GM10248 (cell line): ENCODE measurements at regions not wholly inside any gene's neighbourhood (a gene's known extent, or its start where the extent isn't known, plus 50 kb on each side); places are given as distances from the start of the nearest gene placed in this dataset.

Source experiments
- CTCF ChIA-PET: fragments of 300-600 bp; sonication (Branson Sonifier 250); formaldehyde crosslinking; extraction: SDS; loops from one replicate; lab custom pipeline; 2021; ENCODE audit warnings: antibody characterized with exemption; lab: Yijun Ruan, JAX
- POLR2A ChIA-PET: fragments of 350-650 bp; sonication (Branson Sonifier 250); formaldehyde crosslinking; extraction: SDS; loops from one replicate; lab custom pipeline; 2020; ENCODE audit warnings: antibody characterized with exemption; lab: Yijun Ruan, JAX
- DNase-seq: peaks from one replicate; pipeline ENCODE4 v3.0.0; 2012; ENCODE audit errors: extremely low spot score
- TF ChIP-seq, protein P1 (sequence below): IDR thresholded peaks from 2 replicates; pipeline ENCODE4 v1.5.1; 2012; ENCODE audit warnings: mild to moderate bottlenecking, low read depth; ENCODE audit errors: extremely low read depth, missing control alignments, control extremely low read depth

GRCh38 chr14:25520821-25521220 lies 470.9 kb upstream of the STXBP6 start:
- ChIA-PET POLR2A (no interaction called here), CTCF (no interaction called here)
- no peak for DNase-seq
- TF ChIP-seq, protein P1, sequence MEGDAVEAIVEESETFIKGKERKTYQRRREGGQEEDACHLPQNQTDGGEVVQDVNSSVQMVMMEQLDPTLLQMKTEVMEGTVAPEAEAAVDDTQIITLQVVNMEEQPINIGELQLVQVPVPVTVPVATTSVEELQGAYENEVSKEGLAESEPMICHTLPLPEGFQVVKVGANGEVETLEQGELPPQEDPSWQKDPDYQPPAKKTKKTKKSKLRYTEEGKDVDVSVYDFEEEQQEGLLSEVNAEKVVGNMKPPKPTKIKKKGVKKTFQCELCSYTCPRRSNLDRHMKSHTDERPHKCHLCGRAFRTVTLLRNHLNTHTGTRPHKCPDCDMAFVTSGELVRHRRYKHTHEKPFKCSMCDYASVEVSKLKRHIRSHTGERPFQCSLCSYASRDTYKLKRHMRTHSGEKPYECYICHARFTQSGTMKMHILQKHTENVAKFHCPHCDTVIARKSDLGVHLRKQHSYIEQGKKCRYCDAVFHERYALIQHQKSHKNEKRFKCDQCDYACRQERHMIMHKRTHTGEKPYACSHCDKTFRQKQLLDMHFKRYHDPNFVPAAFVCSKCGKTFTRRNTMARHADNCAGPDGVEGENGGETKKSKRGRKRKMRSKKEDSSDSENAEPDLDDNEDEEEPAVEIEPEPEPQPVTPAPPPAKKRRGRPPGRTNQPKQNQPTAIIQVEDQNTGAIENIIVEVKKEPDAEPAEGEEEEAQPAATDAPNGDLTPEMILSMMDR: no peak

- TF ChIP-seq, protein P1: no peak
- DNase-seq: no peak
Measured at GRCh38 chr14:25518364-25518763, 468.4 kb upstream of the STXBP6 start.

GRCh38 chr14:25516838-25517237 lies 466.9 kb upstream of the STXBP6 start:
- CTCF ChIA-PET: no interaction called here
- POLR2A ChIA-PET: no interaction called here
- TF ChIP-seq, protein P1: no peak
- DNase-seq: no peak

More at GRCh38 chr14:25518364-25518763, 468.4 kb upstream of the STXBP6 start:
- ChIA-PET POLR2A (no interaction called here), CTCF (no interaction called here)

DNA sequence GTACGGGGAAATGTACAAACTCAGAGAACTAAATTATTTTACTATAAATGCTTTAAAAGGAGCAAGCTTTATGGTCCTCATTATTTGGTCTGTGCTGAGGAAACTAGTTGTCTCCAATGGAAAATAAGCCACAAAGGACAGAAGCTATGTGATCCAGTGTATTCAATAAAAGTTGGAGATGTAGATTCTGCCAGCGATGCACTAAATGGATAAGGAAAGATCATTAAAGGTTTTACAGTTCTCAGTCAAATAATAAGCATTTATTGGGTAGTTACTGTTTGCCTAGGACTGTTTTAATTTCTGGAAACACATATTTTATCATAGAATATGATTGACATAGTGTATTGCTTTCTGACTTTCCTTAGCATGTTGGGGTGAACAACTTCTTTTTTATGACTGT lies 458.9 kb upstream of the STXBP6 start:
- DNase-seq: no peak
- POLR2A ChIA-PET: no interaction called here
- TF ChIP-seq, protein P1: no peak

GRCh38 chr14:25501749-25502148 lies 451.8 kb upstream of the STXBP6 start:
- no peak for DNase-seq
- TF ChIP-seq, protein P1: no peak
- ChIA-PET POLR2A (no interaction called here), CTCF (no interaction called here)

More for the DNA sequence above, 458.9 kb upstream of the STXBP6 start:
- CTCF ChIA-PET: no interaction called here

DNA sequence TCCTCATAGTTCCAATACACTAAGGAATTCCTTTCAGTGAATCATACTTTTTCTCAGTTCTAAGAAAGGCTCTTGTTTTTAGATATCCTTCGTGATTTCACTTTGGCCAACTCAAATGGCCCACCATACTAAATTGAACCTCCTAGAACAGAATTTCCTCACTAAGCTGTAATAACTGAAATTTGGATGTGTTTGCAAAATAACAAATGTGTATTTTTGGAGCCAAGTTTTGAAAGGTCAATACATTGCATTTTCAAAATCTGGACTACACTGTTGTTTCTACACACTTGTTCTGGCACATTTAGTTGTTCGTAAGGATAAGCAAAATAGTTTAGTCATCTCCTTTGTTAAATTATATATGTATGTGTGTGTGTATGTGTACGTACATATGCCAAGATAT lies 439.0 kb upstream of the STXBP6 start:
- DNase-seq: no peak
- TF ChIP-seq, protein P1: no peak
- ChIA-PET CTCF (interaction anchor here (1.2 kb wide), 1 partner anchor 17 kb away, joined by 3 read pairs; no protein-coding TSS in a partner anchor), POLR2A (no interaction called here)

- POLR2A ChIA-PET: no interaction called here
- CTCF ChIA-PET: no interaction called here
- no peak for DNase-seq
Measured at GRCh38 chr14:25485381-25485780, 435.4 kb upstream of the STXBP6 start.

More at GRCh38 chr14:25485381-25485780, 435.4 kb upstream of the STXBP6 start:
- TF ChIP-seq, protein P1: no peak
